ENCODE measurements at regions not wholly inside any gene's neighbourhood (a gene's known extent, or its start where the extent isn't known, plus 50 kb on each side); places are given as distances from the start of the nearest gene placed in this dataset.

DNA sequence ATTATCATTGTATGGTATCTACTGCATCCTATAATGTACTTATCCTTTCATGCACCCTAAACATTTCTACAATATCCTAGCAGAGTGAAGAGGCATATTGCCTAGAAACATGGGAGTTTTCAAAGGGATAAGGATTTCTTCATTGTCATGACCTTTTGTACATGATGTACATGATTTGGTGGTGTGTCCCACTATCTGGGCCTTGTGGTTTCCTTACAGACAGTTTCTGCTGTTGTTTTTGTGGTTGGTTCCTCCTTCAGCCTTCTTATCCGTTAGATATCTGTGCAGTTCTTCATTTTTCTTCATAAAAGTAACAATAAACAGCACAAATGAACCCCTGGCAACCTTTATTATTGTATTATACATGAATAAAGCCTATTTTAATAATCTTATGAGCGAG, 70.4 kb upstream of the BACH1 start:
- TF ChIP-seq, protein P1, sequence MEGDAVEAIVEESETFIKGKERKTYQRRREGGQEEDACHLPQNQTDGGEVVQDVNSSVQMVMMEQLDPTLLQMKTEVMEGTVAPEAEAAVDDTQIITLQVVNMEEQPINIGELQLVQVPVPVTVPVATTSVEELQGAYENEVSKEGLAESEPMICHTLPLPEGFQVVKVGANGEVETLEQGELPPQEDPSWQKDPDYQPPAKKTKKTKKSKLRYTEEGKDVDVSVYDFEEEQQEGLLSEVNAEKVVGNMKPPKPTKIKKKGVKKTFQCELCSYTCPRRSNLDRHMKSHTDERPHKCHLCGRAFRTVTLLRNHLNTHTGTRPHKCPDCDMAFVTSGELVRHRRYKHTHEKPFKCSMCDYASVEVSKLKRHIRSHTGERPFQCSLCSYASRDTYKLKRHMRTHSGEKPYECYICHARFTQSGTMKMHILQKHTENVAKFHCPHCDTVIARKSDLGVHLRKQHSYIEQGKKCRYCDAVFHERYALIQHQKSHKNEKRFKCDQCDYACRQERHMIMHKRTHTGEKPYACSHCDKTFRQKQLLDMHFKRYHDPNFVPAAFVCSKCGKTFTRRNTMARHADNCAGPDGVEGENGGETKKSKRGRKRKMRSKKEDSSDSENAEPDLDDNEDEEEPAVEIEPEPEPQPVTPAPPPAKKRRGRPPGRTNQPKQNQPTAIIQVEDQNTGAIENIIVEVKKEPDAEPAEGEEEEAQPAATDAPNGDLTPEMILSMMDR (IDR thresholded peaks at IDR 0.05): no peak
- TF ChIP-seq POLR2A (IDR thresholded peaks at IDR 0.05): no peak
- no peak for DNase-seq
- Histone ChIP-seq H3K4me3 (no peak overlapping the region), H3K27me3 (no peaks in the 10 kb centered on the region), H3K4me1 (no peaks in the 10 kb centered on the region), H3K9me3 (no peaks in the 10 kb centered on the region), H3K27ac (no peak overlapping the region), H3K36me3 (no peaks in the 10 kb centered on the region)
- intact Hi-C loops (cut with DNase I; ENCODE audit: low total_unique reads): no loop called here

- H3K4me1 ChIP-seq: no peaks in the 10 kb centered on the region
- H3K9me3 ChIP-seq: no peaks in the 10 kb centered on the region
- H3K36me3 ChIP-seq: no peaks in the 10 kb centered on the region
- H3K27ac ChIP-seq: no peak overlapping the region
- no peaks in the 10 kb centered on the region for H3K27me3 ChIP-seq
- no peak for TF ChIP-seq POLR2A (IDR thresholded peaks at IDR 0.05)
- TF ChIP-seq, protein P1 (IDR thresholded peaks at IDR 0.05): no peak
- no peak for DNase-seq
- no peak overlapping the region for H3K4me3 ChIP-seq
- intact Hi-C loops (cut with DNase I; ENCODE audit: low total_unique reads): no loop called here
Observed at GRCh38 chr21:29230551-29231261, 68.0 kb upstream of the BACH1 start.

- H3K4me1 ChIP-seq: no peaks in the 10 kb centered on the region
- intact Hi-C loops (cut with DNase I; ENCODE audit: low total_unique reads): no loop called here
- TF ChIP-seq POLR2A (IDR thresholded peaks at IDR 0.05): no peak
- TF ChIP-seq, protein P1 (IDR thresholded peaks at IDR 0.05): no peak
- no peak overlapping the region for H3K27ac ChIP-seq
- DNase-seq: no peak
- H3K36me3 ChIP-seq: no peaks in the 10 kb centered on the region
- H3K4me3 ChIP-seq: no peak overlapping the region
- H3K9me3 ChIP-seq: no peaks in the 10 kb centered on the region
- no peaks in the 10 kb centered on the region for H3K27me3 ChIP-seq
Observed at GRCh38 chr21:29231756-29232529, 66.8 kb upstream of the BACH1 start.

DNA sequence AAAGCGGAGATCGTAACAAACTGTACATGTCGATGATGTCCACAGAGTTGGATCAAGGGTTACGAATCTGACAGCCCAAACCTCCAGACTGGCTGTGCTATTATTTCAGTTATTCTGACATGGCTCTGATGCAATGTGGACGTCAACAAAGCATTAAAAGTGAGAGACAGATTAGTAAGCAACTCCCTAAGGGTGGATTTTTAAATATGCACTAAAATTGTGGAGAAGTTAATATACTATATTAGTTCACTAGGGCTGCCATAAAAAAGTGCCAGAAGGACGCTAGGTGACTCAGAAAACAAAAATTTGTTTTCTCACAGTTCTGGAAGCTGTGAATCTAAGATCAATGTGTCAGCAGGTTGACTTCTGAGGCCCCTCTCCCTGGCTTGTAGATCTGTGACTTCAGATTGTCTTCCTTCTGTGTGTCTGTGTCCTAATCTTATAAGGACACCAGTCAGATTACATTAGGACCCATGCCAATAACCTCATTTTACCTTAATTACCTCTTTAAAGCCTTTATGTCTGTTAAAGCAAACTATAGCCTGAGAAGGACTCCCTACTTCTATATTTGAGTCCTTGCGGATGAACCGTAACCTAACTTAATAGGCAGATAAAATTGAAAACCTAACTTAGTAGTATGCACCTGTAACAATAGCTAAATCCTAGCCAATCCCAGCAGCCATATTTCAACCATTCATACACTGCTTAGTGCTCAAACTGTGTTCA, 66.0 kb upstream of the BACH1 start:
- TF ChIP-seq, protein P1 (IDR thresholded peaks at IDR 0.05): no peak
- TF ChIP-seq POLR2A (IDR thresholded peaks at IDR 0.05): no peak

GRCh38 chr21:29233256-29233546, 65.5 kb upstream of the BACH1 start:
- DNase-seq: no peak
- Histone ChIP-seq H3K4me1 (no peaks in the 10 kb centered on the region), H3K36me3 (no peaks in the 10 kb centered on the region), H3K27ac (no peak overlapping the region), H3K4me3 (no peak overlapping the region), H3K27me3 (no peaks in the 10 kb centered on the region), H3K9me3 (no peaks in the 10 kb centered on the region)
- TF ChIP-seq, protein P1 (IDR thresholded peaks at IDR 0.05): no peak
- TF ChIP-seq POLR2A (IDR thresholded peaks at IDR 0.05): no peak
- intact Hi-C loops (cut with DNase I; ENCODE audit: low total_unique reads): no loop called here

More for the DNA sequence above, 66.0 kb upstream of the BACH1 start:
- no peak for DNase-seq
- Histone ChIP-seq H3K36me3 (no peaks in the 10 kb centered on the region), H3K9me3 (no peaks in the 10 kb centered on the region), H3K27me3 (no peaks in the 10 kb centered on the region), H3K4me3 (no peak overlapping the region), H3K27ac (no peak overlapping the region), H3K4me1 (no peaks in the 10 kb centered on the region)
- intact Hi-C loops (cut with DNase I; ENCODE audit: low total_unique reads): no loop called here

All from uterus (tissue), 3 donors.